SK-N-SH (cell line): ENCODE measurements at regions not wholly inside any gene's neighbourhood (a gene's known extent, or its start where the extent isn't known, plus 50 kb on each side); places are given as distances from the start of the nearest gene placed in this dataset.
A peak's percentile ranks its signal among the peaks of the same experiment; 100 is the strongest.

ENCODE experiments used
- CTCF ChIA-PET: fragments of 300-600, 350-600 bp; formaldehyde crosslinking; extraction: SDS; loops from one replicate; lab custom pipeline; 2021; lab: Yijun Ruan, JAX
- POLR2A ChIA-PET: fragments of 350-600 bp; sonication (Branson Sonifier 250); formaldehyde crosslinking; extraction: SDS; loops from one replicate; lab custom pipeline; 2020; ENCODE audit warnings: antibody characterized with exemption, inconsistent platforms; lab: Yijun Ruan, JAX
- DNase-seq: peaks from one replicate; pipeline ENCODE4 v3.0.0; 2012
- H2AFZ ChIP-seq: fragments of 200-600 bp; sonication (generic); 2 replicates; pipeline ENCODE4 v1.8.1; 2016; ENCODE audit warnings: antibody characterized with exemption, mild to moderate bottlenecking, low read depth
- H3F3A ChIP-seq: fragments of 200-600 bp; sonication (generic); replicated peaks from 2 replicates; pipeline ENCODE3; 2016; ENCODE audit warnings: antibody characterized with exemption, mild to moderate bottlenecking; ENCODE audit not compliant: insufficient read depth
- H3K27ac ChIP-seq, 2 experiments: fragments of 200-500 bp in 1 of 2; fragments of 200-600 bp in 1 of 2; sonication (Bioruptor generic) in 1 of 2; sonication (generic), shearing (Covaris generic) in 1 of 2; 2 replicates each; pipeline versions ENCODE4 v1.5.1 to v1.6.1; 2014 to 2016; ENCODE audit warnings: low read depth in 2 of 2, inconsistent platforms in 1 of 2, low read length in 1 of 2, mild to moderate bottlenecking in 1 of 2, mixed read lengths in 1 of 2
- H3K27me3 ChIP-seq: fragments of 200-600 bp; sonication (generic), shearing (Covaris generic); 2 replicates; pipeline ENCODE4 v1.6.1; 2016; ENCODE audit warnings: mixed run types; ENCODE audit not compliant: insufficient read depth
- H3K36me3 ChIP-seq, 2 experiments: fragments of 200-500 bp in 1 of 2; fragments of 200-600 bp in 1 of 2; sonication (Bioruptor generic) in 1 of 2; sonication (generic) in 1 of 2; replicated peaks in 1 of 2; 2 replicates each; pipeline versions ENCODE3 to v1.5.1; 2014 to 2016; ENCODE audit warnings: low read length in 1 of 2, mild to moderate bottlenecking in 1 of 2; ENCODE audit not compliant: insufficient read depth in 2 of 2, control insufficient read depth in 1 of 2
- H3K4me1 ChIP-seq, 2 experiments: fragments of 200-500 bp in 1 of 2; fragments of 200-600 bp in 1 of 2; sonication (Bioruptor generic) in 1 of 2; sonication (generic), shearing (Covaris generic) in 1 of 2; 2 replicates each; pipeline versions ENCODE4 v1.5.1 to v1.6.1; 2014 to 2016; ENCODE audit warnings: low read depth in 1 of 2, low read length in 1 of 2, mixed run types in 1 of 2; ENCODE audit not compliant: insufficient read depth in 2 of 2, control insufficient read depth in 1 of 2
- H3K4me2 ChIP-seq: fragments of 200-600 bp; sonication (generic), shearing (Covaris generic); 2 replicates; pipeline ENCODE4 v1.6.1; 2017; ENCODE audit warnings: mixed run types
- H3K4me3 ChIP-seq, 2 experiments: fragments of 200-500 bp in 1 of 2; fragments of 200-600 bp in 1 of 2; sonication (Bioruptor generic) in 1 of 2; sonication (generic), shearing (Covaris generic) in 1 of 2; 2 replicates each; pipeline versions ENCODE4 v1.5.1 to v1.8.1; 2014 to 2016; ENCODE audit warnings: low read depth in 2 of 2, inconsistent platforms in 1 of 2, low read length in 1 of 2, mild to moderate bottlenecking in 1 of 2, mixed read lengths in 1 of 2, moderate library complexity in 1 of 2
- H3K79me2 ChIP-seq: fragments of 200-600 bp; sonication (generic); 2 replicates; pipeline ENCODE4 v1.8.1; 2017; ENCODE audit warnings: mild to moderate bottlenecking; ENCODE audit not compliant: insufficient read depth
- H3K9ac ChIP-seq: fragments of 200-600 bp; sonication (generic); 2 replicates; pipeline ENCODE4 v1.6.1; 2017; ENCODE audit warnings: mixed run types
- H3K9me2 ChIP-seq: fragments of 200-600 bp; sonication (generic); 2 replicates; pipeline ENCODE4 v1.6.1; 2017; ENCODE audit warnings: mixed run types
- H3K9me3 ChIP-seq: fragments of 200-600 bp; sonication (generic); 2 replicates; pipeline ENCODE4 v1.6.1; 2017; ENCODE audit warnings: mixed run types, mild to moderate bottlenecking, moderate library complexity
- H4K20me1 ChIP-seq: fragments of 200-600 bp; sonication (generic); 2 replicates; pipeline ENCODE4 v1.6.1; 2017; ENCODE audit warnings: mild to moderate bottlenecking, mixed run types; ENCODE audit not compliant: insufficient read depth
- EP300 ChIP-seq, 2 experiments: IDR thresholded peaks; 2 replicates each; pipeline versions ENCODE4 v1.4.0 to v1.6.1; 2012; ENCODE audit warnings: borderline replicate concordance in 1 of 2, low read depth in 1 of 2, low read length in 1 of 2
- EZH2phosphoT487 ChIP-seq: fragments of 200-600 bp; sonication (generic); IDR thresholded peaks from 2 replicates; pipeline ENCODE4 v1.6.1; 2017; ENCODE audit warnings: low read depth, mixed run types, mild to moderate bottlenecking, antibody characterized with exemption, moderate library complexity, borderline replicate concordance
- FOXJ3 ChIP-seq: sonication (generic); formaldehyde crosslinking; IDR thresholded peaks from 2 replicates; pipeline ENCODE4 v1.5.1; 2020; ENCODE audit warnings: mild to moderate bottlenecking, missing genetic modification reagents
- GATA2 ChIP-seq: sonication (generic); formaldehyde crosslinking; IDR thresholded peaks from 2 replicates; pipeline ENCODE4 v1.5.0; 2020; ENCODE audit warnings: mild to moderate bottlenecking, missing genetic modification reagents
- MXI1 ChIP-seq: IDR thresholded peaks from 2 replicates; pipeline ENCODE4 v1.6.1; 2012; ENCODE audit warnings: mild to moderate bottlenecking, low read depth, low read length, improper control_type of control experiment
- POLR2AphosphoS5 ChIP-seq: IDR thresholded peaks from 2 replicates; pipeline ENCODE4 v1.6.1; 2012; ENCODE audit warnings: low read depth, low read length
- RCOR1 ChIP-seq: fragments of 150-350 bp; IDR thresholded peaks from 2 replicates; pipeline ENCODE4 v1.6.1; 2017; ENCODE audit warnings: antibody characterized with exemption, low read length
- SIN3A ChIP-seq: IDR thresholded peaks from 2 replicates; pipeline ENCODE4 v1.6.1; 2012; ENCODE audit warnings: low read depth, mild to moderate bottlenecking, low read length, moderate library complexity, borderline replicate concordance
- YY1 ChIP-seq: IDR thresholded peaks from 2 replicates; pipeline ENCODE4 v1.4.0; 2012; ENCODE audit warnings: low read depth, mild to moderate bottlenecking
- WGBS: methylation state at CpG from one replicate; pipeline ENCODE4 v1.1.6; 2017; ENCODE audit warnings: low lambda C conversion rate; 5-methylcytosine and 5-hydroxymethylcytosine counted together

GRCh38 chr11:15772981-15773380 lies 583.4 kb downstream of the SOX6 start:
- Histone ChIP-seq H3K9ac (no peak overlapping the region), H3K36me3 (no peaks in the 10 kb centered on the region), H3K4me1 (peaks cover 0 to 43% of the 10 kb centered on the region in 2 experiments; a peak in 3 of 4 replicates)

GRCh38 chr11:15773476-15774387 lies 582.6 kb downstream of the SOX6 start:
- CTCF ChIA-PET = interaction anchor here (0.8 to 2.9 kb wide), 12 partner anchors 8 to 840 kb away, joined by 3 to 9 read pairs (median 4); no protein-coding TSS in a partner anchor
- TF ChIP-seq MXI1 (no peak), EZH2phosphoT487 (no peak), FOXJ3 (0 out of 2 replicates have a peak, but pooled peaks have one; percentile 21), GATA2 (peak; percentile 43; the same call in 1 of the 2 replicates)
- no peak for DNase-seq
- Histone ChIP-seq H3K79me2 (no peaks in the 10 kb centered on the region), H3K4me1 (peaks cover 0 to 43% of the 10 kb centered on the region in 2 experiments; a peak in 3 of 4 replicates), H4K20me1 (no peaks in the 10 kb centered on the region), H3K27ac (no peak overlapping the region), H3K36me3 (no peaks in the 10 kb centered on the region), H3K4me3 (no peak overlapping the region), H3K9ac (no peak overlapping the region), H3K9me2 (no peaks in the 10 kb centered on the region), H2AFZ (no peak overlapping the region), H3K27me3 (no peaks in the 10 kb centered on the region), H3K4me2 (no peak overlapping the region), H3F3A (no peaks in the 10 kb centered on the region), H3K9me3 (no peaks in the 10 kb centered on the region)
- POLR2A ChIA-PET = interaction anchor here (0.6 to 1.4 kb wide), 4 partner anchors 23 to 169 kb away, joined by 3 to 6 read pairs (median 4); no protein-coding TSS in a partner anchor
- WGBS = 49% methylated on average over 13 of the region's 13 CpGs

More at GRCh38 chr11:15772981-15773380, 583.4 kb downstream of the SOX6 start:
- Histone ChIP-seq H2AFZ (no peak overlapping the region), H3F3A (no peaks in the 10 kb centered on the region), H3K27ac (peak overlapping the region in 1 of 2 experiments; percentile 28; a peak in 1 of 4 replicates), H3K9me2 (no peaks in the 10 kb centered on the region), H3K4me2 (no peak overlapping the region), H3K9me3 (no peaks in the 10 kb centered on the region), H3K4me3 (no peak overlapping the region), H3K27me3 (no peaks in the 10 kb centered on the region), H3K79me2 (no peaks in the 10 kb centered on the region), H4K20me1 (no peaks in the 10 kb centered on the region)
- peak; percentile 71; the same call in 1 of the 2 replicates for TF ChIP-seq RCOR1
- peak in 1 of 2 experiments; percentile 69; a peak in 1 of 4 replicates for TF ChIP-seq EP300 (IDR thresholded peaks at IDR 0.05; ENCODE audit: borderline replicate concordance in 1 of 2, low read depth in 1 of 2, low read length in 1 of 2)
- no peak for TF ChIP-seq POLR2AphosphoS5
- no peak for TF ChIP-seq SIN3A
- peak; percentile 69; the same call in 1 of the 2 replicates for TF ChIP-seq MXI1
- TF ChIP-seq YY1 = no peak
- POLR2A ChIA-PET = interaction anchor here (1.4 kb wide), 1 partner anchor 22 kb away, joined by 6 read pairs; no protein-coding TSS in a partner anchor
- no peak for DNase-seq
- CTCF ChIA-PET = interaction anchor here (0.8 to 2.9 kb wide), 13 partner anchors 8 to 840 kb away, joined by 3 to 9 read pairs (median 4); no protein-coding TSS in a partner anchor
